Keratinocyte (primary cell): ENCODE measurements at regions not wholly inside any gene's neighbourhood (a gene's known extent, or its start where the extent isn't known, plus 50 kb on each side); places are given as distances from the start of the nearest gene placed in this dataset.

Experiments
- CTCF ChIP-seq, 3 experiments: IDR thresholded peaks in 1 of 3; conservative IDR thresholded peaks in 1 of 3; optimal IDR thresholded peaks in 1 of 3; 2 replicates in 2 of 3; 3 replicates in 1 of 3; pipeline versions ENCODE3 to v1.5.1; 2011; ENCODE audit warnings: low read length in 3 of 3, mild to moderate bottlenecking in 3 of 3, moderate library complexity in 2 of 3, control low read depth in 1 of 3, inconsistent platforms in 1 of 3; ENCODE audit not compliant: insufficient read depth in 2 of 3; ENCODE audit errors: extremely low read depth in 1 of 3
- EZH2 ChIP-seq: IDR thresholded peaks from one replicate; pipeline ENCODE4 v1.6.1; 2012; ENCODE audit warnings: inconsistent platforms, mild to moderate bottlenecking, low read length, moderate library complexity

GRCh38 chr1:88378560-88378959 lies 305.5 kb upstream of the PKN2 start:
- TF ChIP-seq CTCF (optimal IDR thresholded peaks at IDR 0.05 in 1 of 3, IDR thresholded peaks at IDR 0.05 in 1 of 3, conservative IDR thresholded peaks at IDR 0.05 in 1 of 3; ENCODE audit: extremely low read depth in 1 of 3, insufficient read depth in 2 of 3, low read length in 3 of 3) = no peak
- TF ChIP-seq EZH2 = no peak
